ENCODE measurements at regions not wholly inside any gene's neighbourhood (a gene's known extent, or its start where the extent isn't known, plus 50 kb on each side); places are given as distances from the start of the nearest gene placed in this dataset.

- no peak for TF ChIP-seq CTCF (IDR thresholded peaks at IDR 0.05; ENCODE audit: poor library complexity, severe bottlenecking)
- TF ChIP-seq RAD21 (conservative IDR thresholded peaks at IDR 0.05), result no peak
- TF ChIP-seq POLR2AphosphoS5 (IDR thresholded peaks at IDR 0.05), result no peak
- no peak for TF ChIP-seq EP300 (conservative IDR thresholded peaks at IDR 0.05; ENCODE audit: poor library complexity, severe bottlenecking)
- TF ChIP-seq EZH2 (IDR thresholded peaks at IDR 0.05; ENCODE audit: borderline replicate concordance, insufficient read depth, low read length, poor library complexity, severe bottlenecking), result no peak
- no peak for TF ChIP-seq TAF1 (IDR thresholded peaks at IDR 0.05; ENCODE audit: low read depth)
- TF ChIP-seq SMC3 (conservative IDR thresholded peaks at IDR 0.05; ENCODE audit: poor library complexity), result no peak
- TF ChIP-seq REST (IDR thresholded peaks at IDR 0.05; ENCODE audit: borderline replicate concordance), result no peak
Observed at GRCh38 chr14:56868660-56869059, 58.4 kb upstream of the OTX2 start.

All from neural cell (in vitro differentiated cells).